ENCODE measurements at regions not wholly inside any gene's neighbourhood (a gene's known extent, or its start where the extent isn't known, plus 50 kb on each side); places are given as distances from the start of the nearest gene placed in this dataset.

DNA sequence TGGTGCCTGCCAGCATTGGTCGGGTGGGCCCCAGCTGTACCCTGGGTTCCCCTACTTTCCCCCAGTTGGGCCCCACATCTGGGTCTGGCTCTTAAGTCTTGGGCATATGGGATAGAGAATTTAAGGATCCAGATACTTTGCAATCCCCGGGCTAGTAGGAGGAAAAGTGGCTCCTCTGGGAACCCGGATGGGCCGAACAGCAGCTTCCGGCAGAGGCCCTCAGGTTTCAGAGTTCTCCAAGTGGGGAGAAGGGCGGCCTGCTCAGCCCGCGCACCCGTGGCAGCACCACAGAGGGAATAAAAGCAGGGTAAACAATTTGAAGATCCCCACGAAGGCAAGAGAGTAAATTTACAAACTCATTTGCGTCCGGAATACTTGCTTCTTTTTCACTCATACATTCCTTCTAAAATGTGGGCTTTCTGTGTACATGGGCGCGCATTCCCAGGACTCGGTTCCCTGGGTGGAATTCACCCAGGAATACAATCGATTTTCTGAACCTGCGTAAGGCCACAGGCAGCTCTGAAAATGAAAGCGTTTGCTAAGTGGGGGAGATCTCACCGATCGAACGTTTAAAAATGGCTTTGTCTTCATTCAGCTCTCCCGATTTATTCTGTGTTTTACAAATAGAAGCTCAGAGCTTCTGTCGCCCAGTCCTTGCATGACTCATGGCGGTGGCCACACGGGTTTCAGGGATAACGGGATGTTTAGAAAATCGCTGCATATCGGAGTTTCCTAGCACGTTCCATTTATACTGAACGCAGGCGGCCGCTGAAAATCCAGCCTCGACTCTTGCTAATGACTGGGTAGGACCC is 74.0 kb upstream of the POLG start:
- TF ChIP-seq, protein P1, sequence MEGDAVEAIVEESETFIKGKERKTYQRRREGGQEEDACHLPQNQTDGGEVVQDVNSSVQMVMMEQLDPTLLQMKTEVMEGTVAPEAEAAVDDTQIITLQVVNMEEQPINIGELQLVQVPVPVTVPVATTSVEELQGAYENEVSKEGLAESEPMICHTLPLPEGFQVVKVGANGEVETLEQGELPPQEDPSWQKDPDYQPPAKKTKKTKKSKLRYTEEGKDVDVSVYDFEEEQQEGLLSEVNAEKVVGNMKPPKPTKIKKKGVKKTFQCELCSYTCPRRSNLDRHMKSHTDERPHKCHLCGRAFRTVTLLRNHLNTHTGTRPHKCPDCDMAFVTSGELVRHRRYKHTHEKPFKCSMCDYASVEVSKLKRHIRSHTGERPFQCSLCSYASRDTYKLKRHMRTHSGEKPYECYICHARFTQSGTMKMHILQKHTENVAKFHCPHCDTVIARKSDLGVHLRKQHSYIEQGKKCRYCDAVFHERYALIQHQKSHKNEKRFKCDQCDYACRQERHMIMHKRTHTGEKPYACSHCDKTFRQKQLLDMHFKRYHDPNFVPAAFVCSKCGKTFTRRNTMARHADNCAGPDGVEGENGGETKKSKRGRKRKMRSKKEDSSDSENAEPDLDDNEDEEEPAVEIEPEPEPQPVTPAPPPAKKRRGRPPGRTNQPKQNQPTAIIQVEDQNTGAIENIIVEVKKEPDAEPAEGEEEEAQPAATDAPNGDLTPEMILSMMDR (IDR thresholded peaks at IDR 0.05), result no peak
- TF ChIP-seq POLR2A (IDR thresholded peaks at IDR 0.05), result no peak
- TF ChIP-seq POLR2AphosphoS5 (IDR thresholded peaks at IDR 0.05), result no peak
